Vagina (tissue), 2 donors: ENCODE measurements at regions not wholly inside any gene's neighbourhood (a gene's known extent, or its start where the extent isn't known, plus 50 kb on each side); places are given as distances from the start of the nearest gene placed in this dataset.

ENCODE experiments used
- CTCF ChIP-seq, 3 experiments: fragments of 450-650 bp in 2 of 3; fragments of 200-600 bp in 1 of 3; sonication (generic) in 1 of 3; IDR thresholded peaks; one replicate each; pipeline ENCODE4 v1.5.1; 2017 to 2019; ENCODE audit warnings: antibody characterized with exemption in 3 of 3, mild to moderate bottlenecking in 2 of 3, moderate library complexity in 2 of 3
- POLR2AphosphoS5 ChIP-seq, 2 donors: sonication (generic); formaldehyde crosslinking; IDR thresholded peaks; one replicate each; pipeline ENCODE4 v1.9.0; 2017; ENCODE audit warnings: antibody characterized with exemption in 2 of 2, mild to moderate bottlenecking in 2 of 2, low read depth in 1 of 2; ENCODE audit not compliant: insufficient read depth in 1 of 2

- TF ChIP-seq POLR2AphosphoS5 (IDR thresholded peaks at IDR 0.05; ENCODE audit: insufficient read depth in 1 of 2, low read depth in 1 of 2) (no peak), CTCF (IDR thresholded peaks at IDR 0.05) (no peak)
Measured at GRCh38 chr6:100138346-100139022, 144.5 kb upstream of the MCHR2 start.
